NB4 (cell line): ENCODE measurements at regions not wholly inside any gene's neighbourhood (a gene's known extent, or its start where the extent isn't known, plus 50 kb on each side); places are given as distances from the start of the nearest gene placed in this dataset.

Source experiments
- DNase-seq: peaks from one replicate; pipeline ENCODE4 v3.0.0; 2010; ENCODE audit warnings: low read depth
- H3K4me3 ChIP-seq: one replicate; pipeline ENCODE4 v1.5.1; 2011; ENCODE audit warnings: mild to moderate bottlenecking, low read depth, low read length, moderate library complexity
- CTCF ChIP-seq: IDR thresholded peaks from one replicate; pipeline ENCODE4 v1.5.1; 2012; ENCODE audit warnings: low read depth, low read length
- MYC ChIP-seq: IDR thresholded peaks from 2 replicates; pipeline ENCODE4 v1.6.1; 2011; ENCODE audit warnings: low read depth, low read length
- POLR2A ChIP-seq: IDR thresholded peaks from 2 replicates; pipeline ENCODE4 v1.6.1; 2011; ENCODE audit warnings: mild to moderate bottlenecking; ENCODE audit not compliant: insufficient read length; ENCODE audit errors: extremely low read depth
- TF ChIP-seq, protein P1 (sequence below): IDR thresholded peaks from 2 replicates; pipeline ENCODE4 v1.6.1; 2011; ENCODE audit warnings: low read depth, low read length

- no peak for DNase-seq
- H3K4me3 ChIP-seq, result no peak overlapping the region
- TF ChIP-seq POLR2A (no peak), MYC (no peak), CTCF (no peak)
- TF ChIP-seq, protein P1, sequence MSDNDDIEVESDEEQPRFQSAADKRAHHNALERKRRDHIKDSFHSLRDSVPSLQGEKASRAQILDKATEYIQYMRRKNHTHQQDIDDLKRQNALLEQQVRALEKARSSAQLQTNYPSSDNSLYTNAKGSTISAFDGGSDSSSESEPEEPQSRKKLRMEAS, result no peak
Measured at GRCh38 chr14:38385836-38386235, 129.9 kb upstream of the CLEC14A start.

- TF ChIP-seq MYC (no peak), POLR2A (no peak), CTCF (no peak)
- TF ChIP-seq, protein P1, result no peak
- H3K4me3 ChIP-seq, result no peak overlapping the region
- no peak for DNase-seq
Measured at GRCh38 chr14:38385343-38385742, 129.4 kb upstream of the CLEC14A start.

- H3K4me3 ChIP-seq, result no peak overlapping the region
- DNase-seq, result no peak
- no peak for TF ChIP-seq POLR2A
- TF ChIP-seq, protein P1, result no peak
- no peak for TF ChIP-seq MYC
- TF ChIP-seq CTCF, result no peak
Measured at GRCh38 chr14:38384741-38385140, 128.8 kb upstream of the CLEC14A start.

GRCh38 chr14:38367922-38368321, 112.0 kb upstream of the CLEC14A start:
- H3K4me3 ChIP-seq, result no peak overlapping the region
- no peak for TF ChIP-seq POLR2A
- TF ChIP-seq MYC, result no peak
- TF ChIP-seq, protein P1, result no peak
- TF ChIP-seq CTCF, result no peak
- DNase-seq, result no peak

- no peak overlapping the region for H3K4me3 ChIP-seq
- DNase-seq, result no peak
- TF ChIP-seq, protein P1, result no peak
- TF ChIP-seq CTCF (no peak), MYC (no peak), POLR2A (no peak)
Measured at GRCh38 chr14:38366374-38366773, 110.5 kb upstream of the CLEC14A start.

GRCh38 chr14:38363217-38363616, 107.3 kb upstream of the CLEC14A start:
- no peak overlapping the region for H3K4me3 ChIP-seq
- TF ChIP-seq MYC (no peak), CTCF (no peak), POLR2A (no peak)
- TF ChIP-seq, protein P1, result no peak
- no peak for DNase-seq
